ENCODE measurements at regions not wholly inside any gene's neighbourhood (a gene's known extent, or its start where the extent isn't known, plus 50 kb on each side); places are given as distances from the start of the nearest gene placed in this dataset.

DNA sequence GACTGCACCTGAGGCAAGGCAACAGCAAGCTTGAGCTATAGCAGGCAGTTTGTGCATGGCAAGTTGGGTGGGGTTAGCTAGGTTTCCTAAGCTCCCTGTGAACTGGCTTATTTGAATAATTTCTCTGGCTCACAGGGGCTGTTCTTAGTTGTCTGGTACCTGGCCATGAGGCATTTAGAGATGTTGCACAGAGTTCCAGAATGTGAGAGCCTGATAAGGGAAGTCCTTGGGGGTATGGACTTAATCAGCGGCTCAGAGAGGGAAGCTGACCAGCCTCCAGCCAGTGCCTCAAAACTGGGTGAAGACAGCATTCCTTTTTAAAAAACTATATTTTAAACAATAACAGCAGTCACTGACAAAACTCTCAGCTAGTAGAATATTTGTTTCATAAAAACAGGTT, 307.4 kb downstream of the FZD1 start:
- TF ChIP-seq, protein P1, sequence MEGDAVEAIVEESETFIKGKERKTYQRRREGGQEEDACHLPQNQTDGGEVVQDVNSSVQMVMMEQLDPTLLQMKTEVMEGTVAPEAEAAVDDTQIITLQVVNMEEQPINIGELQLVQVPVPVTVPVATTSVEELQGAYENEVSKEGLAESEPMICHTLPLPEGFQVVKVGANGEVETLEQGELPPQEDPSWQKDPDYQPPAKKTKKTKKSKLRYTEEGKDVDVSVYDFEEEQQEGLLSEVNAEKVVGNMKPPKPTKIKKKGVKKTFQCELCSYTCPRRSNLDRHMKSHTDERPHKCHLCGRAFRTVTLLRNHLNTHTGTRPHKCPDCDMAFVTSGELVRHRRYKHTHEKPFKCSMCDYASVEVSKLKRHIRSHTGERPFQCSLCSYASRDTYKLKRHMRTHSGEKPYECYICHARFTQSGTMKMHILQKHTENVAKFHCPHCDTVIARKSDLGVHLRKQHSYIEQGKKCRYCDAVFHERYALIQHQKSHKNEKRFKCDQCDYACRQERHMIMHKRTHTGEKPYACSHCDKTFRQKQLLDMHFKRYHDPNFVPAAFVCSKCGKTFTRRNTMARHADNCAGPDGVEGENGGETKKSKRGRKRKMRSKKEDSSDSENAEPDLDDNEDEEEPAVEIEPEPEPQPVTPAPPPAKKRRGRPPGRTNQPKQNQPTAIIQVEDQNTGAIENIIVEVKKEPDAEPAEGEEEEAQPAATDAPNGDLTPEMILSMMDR (conservative IDR thresholded peaks at IDR 0.05; ENCODE audit: low read depth, low read length): no peak
- no peak for TF ChIP-seq EZH2 (IDR thresholded peaks at IDR 0.05; ENCODE audit: borderline replicate concordance, low read depth, low read length, poor library complexity, severe bottlenecking)

All from A673 (cell line).